ENCODE measurements at regions not wholly inside any gene's neighbourhood (a gene's known extent, or its start where the extent isn't known, plus 50 kb on each side); places are given as distances from the start of the nearest gene placed in this dataset.

DNA sequence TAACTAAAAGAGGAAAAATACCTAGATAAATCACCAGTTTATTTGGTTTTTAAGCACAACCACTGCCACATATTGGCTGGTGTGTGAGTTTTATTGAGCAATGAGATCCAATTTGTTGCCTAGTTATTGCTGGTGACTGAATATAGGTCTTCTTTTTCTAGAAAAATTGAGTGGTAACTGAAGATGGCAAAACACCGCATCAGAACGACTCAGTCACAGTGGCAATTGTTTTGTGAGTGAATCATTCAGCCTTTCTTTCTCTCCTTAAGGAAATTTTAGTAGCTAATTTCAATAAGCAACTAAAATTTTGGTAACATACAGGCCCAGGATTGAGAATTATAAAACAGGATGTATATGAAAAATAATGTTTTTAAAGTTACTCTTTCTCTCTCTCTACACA, 533.0 kb downstream of the KCNA4 start:
- TF ChIP-seq CTCF (IDR thresholded peaks at IDR 0.05; ENCODE audit: borderline replicate concordance, extremely low read depth, low read length, poor library complexity, severe bottlenecking) = no peak
- no peak for TF ChIP-seq EZH2 (IDR thresholded peaks at IDR 0.05; ENCODE audit: borderline replicate concordance, low read depth, low read length, severe bottlenecking)

Measured in DND-41 (cell line).